Calu3 (cell line): ENCODE measurements at regions not wholly inside any gene's neighbourhood (a gene's known extent, or its start where the extent isn't known, plus 50 kb on each side); places are given as distances from the start of the nearest gene placed in this dataset.

ENCODE experiments used
- BruUV-seq: library from RNA; stranded (reverse); fragments of 400-500 nt; replicated peaks from 2 replicates; lab custom pipeline; 2021; lab: Mats Ljungman, UMichigan
- CTCF ChIA-PET: fragments of 300-600 bp; sonication (Branson Sonifier 250); formaldehyde crosslinking; loops from one replicate; lab custom pipeline; 2022; ENCODE audit warnings: antibody characterized with exemption; lab: Charles Lee
- DNase-seq: peaks from one replicate; pipeline ENCODE4 v3.0.0; 2022
- H3K27ac Mint-ChIP-seq: one replicate; pipeline ENCODE4 v1.8.0; 2022; ENCODE audit warnings: mixed read lengths; ENCODE audit not compliant: unreplicated experiment
- H3K27me3 Mint-ChIP-seq: one replicate; pipeline ENCODE4 v1.8.0; 2022; ENCODE audit warnings: mixed read lengths; ENCODE audit not compliant: unreplicated experiment
- H3K36me3 Mint-ChIP-seq: one replicate; pipeline ENCODE4 v1.8.0; 2022; ENCODE audit warnings: mild to moderate bottlenecking, moderate library complexity, mixed read lengths; ENCODE audit not compliant: insufficient read depth, unreplicated experiment
- H3K4me1 Mint-ChIP-seq: one replicate; pipeline ENCODE4 v1.8.0; 2022; ENCODE audit warnings: mild to moderate bottlenecking, low read depth, mixed read lengths; ENCODE audit not compliant: unreplicated experiment
- H3K4me3 Mint-ChIP-seq: one replicate; pipeline ENCODE4 v1.8.0; 2022; ENCODE audit warnings: mild to moderate bottlenecking, low read depth, moderate library complexity, mixed read lengths; ENCODE audit not compliant: unreplicated experiment
- H3K9me3 Mint-ChIP-seq: one replicate; pipeline ENCODE4 v1.8.0; 2022; ENCODE audit warnings: low read depth, mixed read lengths; ENCODE audit not compliant: unreplicated experiment
- CTCF ChIP-seq: fragments of 200-600 bp; IDR thresholded peaks from one replicate; pipeline ENCODE4 v1.8.0; 2022; ENCODE audit warnings: antibody characterized with exemption; ENCODE audit not compliant: unreplicated experiment
- intact Hi-C: fragments of 100-400 bp; cut with micrococcal nuclease; formaldehyde crosslinking; loops from one replicate; pipeline ENCODE4 v1.10.0; 2022; ENCODE audit not compliant: unreplicated experiment

- H3K4me1 Mint-ChIP-seq: no peaks in the 10 kb centered on the region
- BruUV-seq: no TSS peak
- no peak for TF ChIP-seq CTCF
- intact Hi-C loops: no loop called here
- DNase-seq: no peak
- CTCF ChIA-PET: no interaction called here
- no peak overlapping the region for H3K4me3 Mint-ChIP-seq
- no peaks in the 10 kb centered on the region for H3K9me3 Mint-ChIP-seq
- no peak overlapping the region for H3K27ac Mint-ChIP-seq
- H3K36me3 Mint-ChIP-seq: no peaks in the 10 kb centered on the region
- H3K27me3 Mint-ChIP-seq: no peaks in the 10 kb centered on the region
Measured at GRCh38 chr9:109549386-109549785, 51.3 kb upstream of the PTPN3 start.

GRCh38 chr9:109551651-109552050 lies 53.5 kb upstream of the PTPN3 start:
- Mint-ChIP-seq H3K4me3 (no peak overlapping the region), H3K9me3 (no peaks in the 10 kb centered on the region), H3K36me3 (no peaks in the 10 kb centered on the region), H3K27ac (no peak overlapping the region), H3K27me3 (no peaks in the 10 kb centered on the region), H3K4me1 (peaks cover 19% of the 10 kb centered on the region)
- BruUV-seq: no TSS peak
- intact Hi-C loops: no loop called here
- TF ChIP-seq CTCF: no peak
- CTCF ChIA-PET: interaction anchor here (0.6 kb wide), 1 partner anchor 342 kb away, joined by 3 read pairs; no protein-coding TSS in a partner anchor
- DNase-seq: no peak

GRCh38 chr9:109555215-109555614 lies 57.1 kb upstream of the PTPN3 start:
- CTCF ChIA-PET: no interaction called here
- intact Hi-C loops: no loop called here
- H3K4me1 Mint-ChIP-seq: peaks cover 29% of the 10 kb centered on the region
- H3K9me3 Mint-ChIP-seq: no peaks in the 10 kb centered on the region
- no peak for TF ChIP-seq CTCF
- H3K27me3 Mint-ChIP-seq: no peaks in the 10 kb centered on the region
- no TSS peak for BruUV-seq
- no peak overlapping the region for H3K4me3 Mint-ChIP-seq
- no peak overlapping the region for H3K27ac Mint-ChIP-seq
- no peaks in the 10 kb centered on the region for H3K36me3 Mint-ChIP-seq
- no peak for DNase-seq

- Mint-ChIP-seq H3K4me3 (no peak overlapping the region), H3K36me3 (no peaks in the 10 kb centered on the region), H3K27ac (no peak overlapping the region), H3K27me3 (no peaks in the 10 kb centered on the region), H3K9me3 (no peaks in the 10 kb centered on the region), H3K4me1 (peaks cover 29% of the 10 kb centered on the region)
- no TSS peak for BruUV-seq
- peak; percentile 50 for DNase-seq
- intact Hi-C loops: loop anchor here (1.0 kb wide), 1 partner anchor 79 kb away; no protein-coding TSS in a partner anchor
- TF ChIP-seq CTCF: no peak
- CTCF ChIA-PET: interaction anchor here (0.6 to 0.9 kb wide), 3 partner anchors 15 to 262 kb away, joined by 3 to 4 read pairs (median 3); no protein-coding TSS in a partner anchor
Measured at GRCh38 chr9:109556061-109556460, 58.0 kb upstream of the PTPN3 start.
